Rectal smooth muscle tissue (tissue), 1 donor: ENCODE measurements at regions not wholly inside any gene's neighbourhood (a gene's known extent, or its start where the extent isn't known, plus 50 kb on each side); places are given as distances from the start of the nearest gene placed in this dataset.

ENCODE experiments used
- H3K27ac ChIP-seq: one replicate; pipeline ENCODE4 v1.7.0; 2013; ENCODE audit warnings: low read depth, low read length, inconsistent platforms
- H3K27me3 ChIP-seq: one replicate; pipeline ENCODE4 v1.7.0; 2013; ENCODE audit warnings: low read length; ENCODE audit not compliant: control insufficient read depth, insufficient read depth
- H3K36me3 ChIP-seq: one replicate; pipeline ENCODE4 v1.7.0; 2013; ENCODE audit warnings: low read length; ENCODE audit not compliant: control insufficient read depth, insufficient read depth
- H3K4me1 ChIP-seq: one replicate; pipeline ENCODE4 v1.7.0; 2013; ENCODE audit warnings: low read length; ENCODE audit not compliant: control insufficient read depth, insufficient read depth
- H3K4me3 ChIP-seq: one replicate; pipeline ENCODE4 v1.7.0; 2013; ENCODE audit warnings: low read length
- H3K9ac ChIP-seq: one replicate; pipeline ENCODE4 v1.7.0; 2013; ENCODE audit warnings: low read length

DNA sequence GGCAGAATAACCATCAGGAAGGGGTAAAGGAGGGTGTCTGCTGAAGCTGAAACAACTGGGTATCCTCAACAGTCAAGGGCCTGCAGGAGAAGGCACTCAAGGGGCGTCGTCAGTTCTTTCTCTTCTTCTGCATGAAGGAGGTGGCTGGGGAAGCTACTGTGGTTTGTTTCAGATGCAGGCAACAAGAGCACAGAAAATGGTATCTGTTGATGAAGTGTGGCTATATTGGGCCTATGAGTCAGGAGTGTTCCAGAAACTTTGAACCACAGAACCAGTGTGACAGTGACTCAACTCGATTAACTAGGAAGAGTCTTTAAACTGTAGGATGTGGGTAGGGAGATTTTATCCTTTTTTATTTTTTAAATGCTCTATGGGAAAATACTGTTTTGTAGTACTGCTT is 686.3 kb downstream of the FGF9 start:
- Histone ChIP-seq H3K36me3 (no peaks in the 10 kb centered on the region), H3K27ac (no peak overlapping the region), H3K27me3 (no peaks in the 10 kb centered on the region), H3K4me1 (no peaks in the 10 kb centered on the region), H3K9ac (no peak overlapping the region), H3K4me3 (no peak overlapping the region)

- H3K27ac ChIP-seq = no peak overlapping the region
- H3K4me1 ChIP-seq = no peaks in the 10 kb centered on the region
- no peak overlapping the region for H3K9ac ChIP-seq
- H3K4me3 ChIP-seq = no peak overlapping the region
- no peaks in the 10 kb centered on the region for H3K36me3 ChIP-seq
- no peaks in the 10 kb centered on the region for H3K27me3 ChIP-seq
Observed at GRCh38 chr13:22369090-22369489, 698.2 kb downstream of the FGF9 start.

DNA sequence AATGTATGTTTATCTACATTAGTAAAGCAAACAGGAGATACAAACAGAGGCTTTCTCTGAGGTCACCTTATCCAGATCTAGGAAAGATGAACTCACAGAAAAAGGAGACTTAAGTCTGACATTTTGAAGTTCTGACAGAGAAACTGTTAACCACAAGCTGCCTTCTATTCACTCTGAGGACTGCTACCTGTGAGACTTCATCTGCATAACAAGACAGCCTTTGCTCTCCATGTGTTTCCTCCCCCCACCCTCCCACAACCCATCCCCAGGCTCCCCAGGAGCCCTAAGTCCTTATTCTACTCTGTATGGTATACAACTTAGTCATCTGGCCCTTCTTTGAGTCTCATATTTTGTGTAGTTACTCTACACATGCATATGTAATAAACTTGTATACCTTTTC is 699.0 kb downstream of the FGF9 start:
- no peaks in the 10 kb centered on the region for H3K4me1 ChIP-seq
- H3K36me3 ChIP-seq = no peaks in the 10 kb centered on the region
- no peak overlapping the region for H3K4me3 ChIP-seq
- no peak overlapping the region for H3K27ac ChIP-seq
- no peak overlapping the region for H3K9ac ChIP-seq
- no peaks in the 10 kb centered on the region for H3K27me3 ChIP-seq

DNA sequence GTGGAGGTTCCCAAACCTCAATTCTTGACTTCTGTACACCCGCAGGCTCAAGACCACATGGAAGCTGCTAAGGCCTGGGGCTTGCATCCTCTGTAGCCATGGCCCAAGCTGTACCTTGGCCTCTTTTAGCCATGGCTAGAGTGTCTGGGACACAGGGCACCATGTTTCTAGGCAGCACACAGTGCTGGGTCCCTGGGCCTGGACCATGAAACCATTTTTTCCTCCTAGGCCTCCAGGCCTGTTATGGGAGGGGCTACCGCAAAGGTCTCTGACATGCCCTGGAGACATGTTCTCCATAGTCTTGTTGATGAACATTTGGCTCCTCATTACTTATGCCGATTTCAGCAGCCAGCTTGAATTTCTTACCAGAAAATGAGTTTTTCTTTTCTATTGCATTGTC is 701.4 kb downstream of the FGF9 start:
- Histone ChIP-seq H3K27me3 (no peaks in the 10 kb centered on the region), H3K36me3 (no peaks in the 10 kb centered on the region), H3K4me1 (no peaks in the 10 kb centered on the region), H3K9ac (no peak overlapping the region), H3K27ac (no peak overlapping the region), H3K4me3 (no peak overlapping the region)

DNA sequence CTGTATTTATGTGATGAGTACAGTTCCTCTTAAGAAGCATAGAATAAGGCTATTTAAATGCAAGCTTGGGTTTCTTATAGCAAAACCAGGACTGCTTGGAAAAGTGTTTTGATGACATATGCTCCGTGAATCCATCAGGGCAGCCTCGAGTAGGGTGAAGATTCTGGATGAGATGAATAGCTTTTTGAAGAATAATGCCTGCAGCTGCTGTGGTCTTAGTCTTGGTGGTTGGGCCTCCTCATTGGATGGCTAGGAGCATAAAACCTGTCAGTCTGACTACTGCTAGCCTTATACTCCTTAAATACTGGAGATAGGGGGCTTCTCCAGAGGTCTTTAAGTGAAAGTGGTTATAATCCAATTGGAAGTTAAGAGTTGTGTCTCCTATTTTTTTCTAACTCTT is 704.3 kb downstream of the FGF9 start:
- Histone ChIP-seq H3K9ac (no peak overlapping the region), H3K27ac (no peak overlapping the region), H3K27me3 (no peaks in the 10 kb centered on the region), H3K36me3 (no peaks in the 10 kb centered on the region), H3K4me3 (no peak overlapping the region), H3K4me1 (no peaks in the 10 kb centered on the region)

GRCh38 chr13:22387899-22388298 is 717.0 kb downstream of the FGF9 start:
- no peaks in the 10 kb centered on the region for H3K36me3 ChIP-seq
- H3K4me3 ChIP-seq = no peak overlapping the region
- no peak overlapping the region for H3K9ac ChIP-seq
- H3K27me3 ChIP-seq = no peaks in the 10 kb centered on the region
- H3K27ac ChIP-seq = no peak overlapping the region
- no peaks in the 10 kb centered on the region for H3K4me1 ChIP-seq

DNA sequence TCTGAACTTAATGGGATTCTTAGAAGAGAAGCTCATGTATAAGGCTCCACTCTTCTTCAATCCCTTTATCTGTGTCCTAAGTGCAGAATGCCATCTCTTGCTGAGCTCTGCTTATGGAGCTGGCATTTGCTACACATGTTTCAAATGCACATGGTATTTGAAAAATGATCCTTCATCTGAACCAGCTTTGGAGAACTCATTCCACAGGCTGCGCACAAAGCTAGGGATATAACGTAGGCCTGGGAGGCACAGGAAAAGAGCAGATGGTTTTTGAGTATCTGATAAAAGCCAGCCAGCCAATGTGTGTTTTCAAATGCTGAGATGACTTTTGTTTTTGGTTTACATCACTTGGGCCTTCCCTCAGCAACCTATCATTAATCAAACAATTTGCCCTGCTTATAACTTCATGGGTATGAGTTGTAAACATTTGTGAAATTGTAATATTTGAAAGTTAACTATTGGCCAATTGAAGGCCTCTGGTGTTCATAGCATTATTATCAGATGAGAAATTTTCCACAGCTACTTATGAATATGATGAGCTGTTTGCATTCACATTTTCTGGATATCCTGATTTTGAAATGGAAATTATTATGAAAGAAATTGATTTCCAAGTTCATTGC is 729.0 kb downstream of the FGF9 start:
- Histone ChIP-seq H3K36me3 (no peaks in the 10 kb centered on the region), H3K4me3 (no peak overlapping the region), H3K27ac (no peak overlapping the region), H3K27me3 (no peaks in the 10 kb centered on the region), H3K9ac (no peak overlapping the region), H3K4me1 (no peaks in the 10 kb centered on the region)

GRCh38 chr13:22402682-22403081 is 731.8 kb downstream of the FGF9 start:
- H3K4me1 ChIP-seq = no peaks in the 10 kb centered on the region
- no peak overlapping the region for H3K27ac ChIP-seq
- H3K36me3 ChIP-seq = no peaks in the 10 kb centered on the region
- no peak overlapping the region for H3K4me3 ChIP-seq
- H3K9ac ChIP-seq = no peak overlapping the region
- no peaks in the 10 kb centered on the region for H3K27me3 ChIP-seq

- Histone ChIP-seq H3K36me3 (no peaks in the 10 kb centered on the region), H3K4me1 (no peaks in the 10 kb centered on the region), H3K4me3 (no peak overlapping the region), H3K9ac (no peak overlapping the region), H3K27me3 (no peaks in the 10 kb centered on the region), H3K27ac (no peak overlapping the region)
Observed at GRCh38 chr13:22403144-22403543, 732.3 kb downstream of the FGF9 start.

GRCh38 chr13:22405891-22406290 is 735.0 kb downstream of the FGF9 start:
- Histone ChIP-seq H3K27me3 (no peaks in the 10 kb centered on the region), H3K9ac (no peak overlapping the region), H3K4me3 (no peak overlapping the region), H3K4me1 (no peaks in the 10 kb centered on the region), H3K27ac (no peak overlapping the region), H3K36me3 (no peaks in the 10 kb centered on the region)

GRCh38 chr13:22412452-22412851 is 741.6 kb downstream of the FGF9 start:
- Histone ChIP-seq H3K9ac (no peak overlapping the region), H3K4me3 (no peak overlapping the region), H3K36me3 (no peaks in the 10 kb centered on the region), H3K27ac (no peak overlapping the region), H3K27me3 (no peaks in the 10 kb centered on the region), H3K4me1 (no peaks in the 10 kb centered on the region)

- H3K36me3 ChIP-seq = no peaks in the 10 kb centered on the region
- no peaks in the 10 kb centered on the region for H3K27me3 ChIP-seq
- no peak overlapping the region for H3K9ac ChIP-seq
- no peak overlapping the region for H3K27ac ChIP-seq
- H3K4me3 ChIP-seq = no peak overlapping the region
- no peaks in the 10 kb centered on the region for H3K4me1 ChIP-seq
Observed at GRCh38 chr13:22422023-22422422, 751.1 kb downstream of the FGF9 start.

- no peak overlapping the region for H3K27ac ChIP-seq
- H3K9ac ChIP-seq = no peak overlapping the region
- H3K36me3 ChIP-seq = no peaks in the 10 kb centered on the region
- no peaks in the 10 kb centered on the region for H3K27me3 ChIP-seq
- no peaks in the 10 kb centered on the region for H3K4me1 ChIP-seq
- no peak overlapping the region for H3K4me3 ChIP-seq
Observed at GRCh38 chr13:22422712-22423111, 751.8 kb downstream of the FGF9 start.
